ENCODE measurements at regions not wholly inside any gene's neighbourhood (a gene's known extent, or its start where the extent isn't known, plus 50 kb on each side); places are given as distances from the start of the nearest gene placed in this dataset.
"Not testable (repeated sequence)": the region's sequence is repeated elsewhere in the genome, so short reads cannot be mapped to it uniquely, and the experiment has no call there.

DNA sequence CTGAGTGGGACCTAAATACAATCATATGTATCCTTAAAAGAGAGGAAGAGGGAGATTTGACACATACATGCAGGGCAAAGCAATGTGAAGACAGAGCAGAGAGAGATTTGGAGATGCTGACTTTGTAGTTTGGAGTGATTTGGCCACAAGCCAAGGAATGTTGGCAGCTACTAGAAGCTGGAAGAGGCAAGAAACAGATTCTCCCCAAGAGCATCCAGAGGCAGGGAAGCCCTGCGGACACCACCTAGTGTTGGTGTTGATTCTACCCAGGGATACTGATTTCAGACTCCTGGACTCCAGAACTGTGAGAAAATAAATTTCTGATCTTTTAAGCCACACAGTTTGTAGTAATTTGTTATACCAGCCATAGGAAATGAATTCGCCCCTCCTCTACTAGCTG is 64.9 kb upstream of the OSMR start:
- intact Hi-C loops (cut with micrococcal nuclease): no loop called here

DNA sequence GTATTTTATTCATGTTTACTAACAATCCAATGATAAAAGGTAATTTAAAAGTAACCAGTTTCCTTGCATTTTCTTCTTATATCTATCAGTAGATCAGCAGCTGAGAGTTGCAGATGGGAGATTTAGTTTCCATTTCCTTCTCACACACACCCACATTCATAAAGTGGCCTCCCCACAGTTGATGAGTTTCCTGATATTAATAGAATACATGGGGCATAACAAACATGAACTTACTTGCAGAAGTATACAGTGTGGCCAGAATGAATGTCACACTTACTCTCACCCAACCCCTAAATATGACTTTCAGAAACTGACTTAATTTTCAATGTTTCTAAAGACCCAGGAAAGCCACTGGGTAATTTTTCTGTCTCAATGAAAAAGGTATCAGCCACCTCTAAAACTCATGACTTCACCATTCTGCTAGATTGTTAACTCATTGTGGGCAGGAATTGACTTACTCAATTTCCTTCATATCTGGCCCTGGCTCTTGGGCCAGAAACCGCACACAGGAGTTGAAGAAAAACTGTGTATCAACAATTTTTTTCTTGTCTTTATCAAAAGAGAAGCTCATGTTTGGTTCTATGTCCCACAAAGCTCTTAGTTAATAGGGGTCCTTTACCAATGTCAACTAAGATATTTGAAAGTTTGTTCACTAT is 63.5 kb upstream of the OSMR start:
- DNase-seq (ENCODE audit: low spot score): no peak
- no peak overlapping the region for H3K4me3 Mint-ChIP-seq
- no peaks in the 10 kb centered on the region for H3K4me1 Mint-ChIP-seq (ENCODE audit: low read depth)
- no peaks in the 10 kb centered on the region for H3K36me3 Mint-ChIP-seq (ENCODE audit: low read depth)
- H3K9me3 Mint-ChIP-seq: peaks cover 6% of the 10 kb centered on the region
- intact Hi-C loops (cut with micrococcal nuclease): no loop called here
- H3K27me3 Mint-ChIP-seq (ENCODE audit: insufficient read depth): peaks cover 5% of the 10 kb centered on the region
- H3K27ac Mint-ChIP-seq: no peak overlapping the region

More for the DNA sequence above, 64.9 kb upstream of the OSMR start:
- H3K36me3 Mint-ChIP-seq (ENCODE audit: low read depth): no peaks in the 10 kb centered on the region
- H3K27me3 Mint-ChIP-seq (ENCODE audit: insufficient read depth): peaks cover 7% of the 10 kb centered on the region
- DNase-seq (ENCODE audit: low spot score): no peak
- no peak overlapping the region for H3K27ac Mint-ChIP-seq
- H3K4me1 Mint-ChIP-seq (ENCODE audit: low read depth): no peaks in the 10 kb centered on the region
- no peak overlapping the region for H3K4me3 Mint-ChIP-seq
- peaks cover 4% of the 10 kb centered on the region for H3K9me3 Mint-ChIP-seq

DNA sequence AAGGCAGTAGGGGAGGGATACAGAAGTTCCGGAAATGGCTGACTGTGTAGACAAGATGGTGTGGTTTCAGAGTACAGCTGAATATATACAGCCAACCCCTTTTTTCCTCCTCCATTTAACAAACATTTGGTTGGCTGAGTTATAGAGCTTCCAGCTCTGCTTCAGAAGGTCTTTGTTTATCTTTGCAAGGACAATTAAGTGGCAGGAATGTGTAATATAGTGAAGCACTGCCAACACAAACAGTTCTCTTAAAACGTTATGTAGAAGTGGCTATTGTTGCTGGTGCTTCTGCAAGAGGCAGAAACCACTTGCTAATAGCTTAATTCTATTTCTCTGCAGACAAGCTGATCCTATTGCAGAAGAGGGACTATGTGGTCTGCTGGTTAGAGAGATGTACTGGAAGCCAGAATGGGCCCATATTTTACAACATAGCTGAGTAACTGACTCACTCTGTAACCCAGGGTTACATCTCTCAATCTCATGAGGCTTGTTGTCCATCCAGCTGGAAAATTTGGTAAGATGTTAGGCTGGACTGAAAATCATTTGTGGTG is 62.7 kb upstream of the OSMR start:
- Mint-ChIP-seq H3K36me3 (ENCODE audit: low read depth) (no peaks in the 10 kb centered on the region), H3K4me3 (no peak overlapping the region), H3K4me1 (ENCODE audit: low read depth) (no peaks in the 10 kb centered on the region), H3K9me3 (peaks cover 9% of the 10 kb centered on the region), H3K27ac (no peak overlapping the region), H3K27me3 (ENCODE audit: insufficient read depth) (peaks cover 5% of the 10 kb centered on the region)
- no peak for DNase-seq (ENCODE audit: low spot score)
- intact Hi-C loops (cut with micrococcal nuclease): no loop called here

DNA sequence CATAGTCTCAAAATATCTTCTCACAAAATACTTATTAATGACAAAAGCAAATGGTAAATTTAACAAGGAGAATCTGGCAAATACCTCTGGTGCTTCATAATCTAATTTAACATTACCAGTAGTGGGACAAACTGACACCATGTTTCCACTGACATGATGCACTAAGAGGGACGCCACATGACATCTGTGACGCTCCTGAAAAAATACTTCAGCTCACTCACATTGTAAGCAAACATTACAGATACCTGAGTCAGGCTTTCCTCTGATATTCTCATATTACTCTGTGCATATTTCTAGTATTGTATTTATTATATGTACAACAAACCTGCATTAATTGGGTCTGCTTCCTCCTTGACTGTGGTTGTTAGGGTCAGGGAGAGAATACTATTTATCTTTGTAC is 56.7 kb upstream of the OSMR start:
- intact Hi-C loops (cut with micrococcal nuclease): no loop called here
- no peak overlapping the region for H3K4me3 Mint-ChIP-seq
- no peaks in the 10 kb centered on the region for H3K36me3 Mint-ChIP-seq (ENCODE audit: low read depth)
- H3K27me3 Mint-ChIP-seq (ENCODE audit: insufficient read depth): peaks cover 5% of the 10 kb centered on the region
- no peak overlapping the region for H3K27ac Mint-ChIP-seq
- no peaks in the 10 kb centered on the region for H3K4me1 Mint-ChIP-seq (ENCODE audit: low read depth)
- H3K9me3 Mint-ChIP-seq: peaks cover 9% of the 10 kb centered on the region
- DNase-seq (ENCODE audit: low spot score): no peak

DNA sequence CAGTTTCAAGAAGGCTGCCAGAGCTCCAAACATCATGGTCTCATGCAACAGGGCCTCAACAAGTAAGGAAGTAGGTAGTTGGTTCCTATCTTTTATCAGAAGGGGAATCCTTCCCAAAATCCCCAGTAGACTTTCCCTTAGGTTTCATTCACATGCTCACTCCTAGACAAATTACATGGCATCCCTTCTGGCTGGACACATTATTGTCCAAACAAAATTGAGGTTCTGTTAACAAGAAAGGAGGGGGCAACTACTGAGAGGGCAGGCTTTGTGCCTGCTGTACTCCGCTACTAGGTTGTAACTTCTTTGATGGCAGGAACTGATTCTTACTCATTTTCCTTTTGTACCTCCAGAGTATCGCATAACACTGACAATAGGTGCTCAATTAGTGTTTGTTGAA is 56.0 kb upstream of the OSMR start:
- intact Hi-C loops (cut with micrococcal nuclease): no loop called here
- Mint-ChIP-seq H3K27me3 (ENCODE audit: insufficient read depth) (peaks cover 3% of the 10 kb centered on the region), H3K4me1 (ENCODE audit: low read depth) (no peaks in the 10 kb centered on the region), H3K9me3 (peaks cover 9% of the 10 kb centered on the region), H3K27ac (no peak overlapping the region), H3K36me3 (ENCODE audit: low read depth) (no peaks in the 10 kb centered on the region), H3K4me3 (no peak overlapping the region)
- no peak for DNase-seq (ENCODE audit: low spot score)

DNA sequence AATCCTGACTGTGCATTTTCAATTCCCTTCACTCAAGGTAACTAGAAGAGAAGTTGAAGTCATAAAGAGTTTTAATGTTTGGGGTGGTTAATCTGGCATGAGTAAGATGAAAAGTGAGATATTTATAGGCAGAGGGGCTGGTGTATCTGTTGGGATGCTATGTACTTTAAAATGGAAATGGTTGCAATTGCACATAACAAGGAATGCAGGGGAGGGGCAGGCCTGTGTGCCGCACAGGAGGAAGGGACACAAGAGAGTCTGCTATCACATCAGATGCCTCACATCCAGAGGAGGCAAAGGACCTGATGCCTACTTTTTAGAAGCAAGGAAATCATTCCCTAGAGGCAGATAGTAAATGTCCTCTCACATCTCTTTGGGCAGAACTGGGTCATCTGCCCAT is 55.5 kb upstream of the OSMR start:
- no peak overlapping the region for H3K27ac Mint-ChIP-seq

DNA sequence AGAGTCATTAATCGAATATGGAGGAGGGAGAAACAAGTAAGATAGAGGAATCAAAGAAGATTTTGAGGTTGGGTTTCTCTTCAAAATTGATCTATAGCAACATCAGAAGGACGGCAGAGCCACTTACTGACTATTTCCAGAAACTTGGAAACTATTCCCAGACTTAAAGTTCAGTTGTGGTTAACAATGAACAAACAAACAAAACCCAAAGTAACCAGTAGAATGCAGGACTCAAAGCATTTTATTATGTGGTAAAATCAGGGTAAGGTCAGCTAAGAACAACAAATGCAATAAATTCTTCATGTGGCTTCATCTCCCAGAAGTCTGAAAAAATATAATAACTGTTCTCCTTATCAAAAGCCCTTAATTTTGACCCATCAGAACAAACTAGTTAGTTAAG is 54.9 kb upstream of the OSMR start:
- Mint-ChIP-seq H3K4me1 (ENCODE audit: low read depth) (no peaks in the 10 kb centered on the region), H3K4me3 (no peak overlapping the region), H3K36me3 (ENCODE audit: low read depth) (no peaks in the 10 kb centered on the region), H3K27me3 (ENCODE audit: insufficient read depth) (no peaks in the 10 kb centered on the region), H3K9me3 (peaks cover 6% of the 10 kb centered on the region), H3K27ac (no peak overlapping the region)
- intact Hi-C loops (cut with micrococcal nuclease): no loop called here
- no peak for DNase-seq (ENCODE audit: low spot score)

More for the DNA sequence above, 55.5 kb upstream of the OSMR start:
- Mint-ChIP-seq H3K9me3 (peaks cover 9% of the 10 kb centered on the region), H3K36me3 (ENCODE audit: low read depth) (no peaks in the 10 kb centered on the region), H3K4me1 (ENCODE audit: low read depth) (no peaks in the 10 kb centered on the region), H3K27me3 (ENCODE audit: insufficient read depth) (peaks cover under 1% of the 10 kb centered on the region), H3K4me3 (no peak overlapping the region)
- intact Hi-C loops (cut with micrococcal nuclease): no loop called here
- no peak for DNase-seq (ENCODE audit: low spot score)

DNA sequence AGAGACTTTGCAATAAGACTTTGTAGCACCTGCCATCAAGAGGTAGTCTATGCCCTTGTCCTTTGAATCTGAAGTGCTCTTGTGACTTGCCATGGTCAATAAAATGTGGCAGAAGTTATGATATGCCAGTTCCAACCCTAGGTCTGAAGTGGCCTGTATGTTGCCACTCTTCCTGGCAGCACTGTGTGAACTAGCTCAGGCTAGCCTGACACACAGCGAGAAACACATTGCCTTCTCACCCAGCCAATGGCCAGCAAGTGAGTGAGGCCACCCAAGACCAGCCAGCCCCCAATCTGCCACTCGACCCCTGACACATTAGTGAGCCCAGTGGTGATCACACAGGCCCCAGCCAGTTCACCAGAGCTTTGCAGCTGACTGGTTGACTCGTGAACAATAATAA is 52.7 kb upstream of the OSMR start:
- Mint-ChIP-seq H3K27ac (no peak overlapping the region), H3K27me3 (ENCODE audit: insufficient read depth) (no peaks in the 10 kb centered on the region), H3K36me3 (ENCODE audit: low read depth) (no peaks in the 10 kb centered on the region), H3K9me3 (no peaks in the 10 kb centered on the region), H3K4me3 (no peak overlapping the region), H3K4me1 (ENCODE audit: low read depth) (no peaks in the 10 kb centered on the region)
- intact Hi-C loops (cut with micrococcal nuclease): no loop called here
- no peak for DNase-seq (ENCODE audit: low spot score)

DNA sequence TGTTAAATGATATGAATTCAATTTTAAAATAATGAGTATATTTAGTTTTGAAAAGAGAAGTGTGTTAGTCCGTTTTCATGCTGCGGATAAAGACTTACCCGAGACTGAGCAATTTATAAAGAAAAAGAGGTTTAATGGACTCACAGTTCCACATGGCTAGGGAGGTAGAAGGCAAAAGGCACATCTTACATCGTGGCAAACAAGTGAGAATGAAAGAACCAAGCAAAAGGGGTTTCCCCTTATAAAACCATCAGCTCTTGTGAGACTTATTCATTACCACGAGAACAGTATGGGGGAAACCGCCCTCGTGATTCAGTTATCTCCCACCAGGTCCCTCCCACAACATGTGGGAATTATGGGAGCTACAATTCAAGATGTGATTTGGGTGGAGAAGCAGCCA is 51.8 kb upstream of the OSMR start:
- H3K4me1 Mint-ChIP-seq (ENCODE audit: low read depth); H3K27me3 Mint-ChIP-seq (ENCODE audit: insufficient read depth); H3K27ac Mint-ChIP-seq; H3K36me3 Mint-ChIP-seq (ENCODE audit: low read depth); DNase-seq (ENCODE audit: low spot score); H3K9me3 Mint-ChIP-seq; intact Hi-C loops (cut with micrococcal nuclease); H3K4me3 Mint-ChIP-seq: not testable (repeated sequence)

DNA sequence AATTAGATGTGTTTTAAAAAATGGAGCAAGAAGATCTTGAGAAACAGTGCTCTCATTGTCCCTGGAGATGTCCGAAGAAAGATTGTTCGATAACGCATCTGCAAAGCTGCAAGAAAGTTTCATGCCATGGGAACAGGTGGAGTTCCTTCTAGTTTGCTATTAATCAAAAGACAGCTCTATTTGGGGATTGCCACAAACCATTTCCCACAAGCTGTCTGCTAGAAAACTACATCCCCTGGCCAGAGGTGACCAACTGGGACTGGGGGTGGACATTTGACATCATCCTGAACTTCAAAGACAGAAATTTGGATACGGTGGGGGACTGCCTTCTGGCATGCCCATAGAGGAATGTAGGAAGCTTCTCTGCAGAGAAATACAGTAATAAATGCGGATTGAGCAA is 50.8 kb upstream of the OSMR start:
- no peak overlapping the region for H3K4me3 Mint-ChIP-seq
- H3K27ac Mint-ChIP-seq: no peak overlapping the region
- intact Hi-C loops (cut with micrococcal nuclease): no loop called here
- H3K36me3 Mint-ChIP-seq (ENCODE audit: low read depth): no peaks in the 10 kb centered on the region
- DNase-seq (ENCODE audit: low spot score): no peak
- peaks cover 2% of the 10 kb centered on the region for H3K27me3 Mint-ChIP-seq (ENCODE audit: insufficient read depth)
- H3K4me1 Mint-ChIP-seq (ENCODE audit: low read depth): no peaks in the 10 kb centered on the region
- H3K9me3 Mint-ChIP-seq: no peaks in the 10 kb centered on the region

DNA sequence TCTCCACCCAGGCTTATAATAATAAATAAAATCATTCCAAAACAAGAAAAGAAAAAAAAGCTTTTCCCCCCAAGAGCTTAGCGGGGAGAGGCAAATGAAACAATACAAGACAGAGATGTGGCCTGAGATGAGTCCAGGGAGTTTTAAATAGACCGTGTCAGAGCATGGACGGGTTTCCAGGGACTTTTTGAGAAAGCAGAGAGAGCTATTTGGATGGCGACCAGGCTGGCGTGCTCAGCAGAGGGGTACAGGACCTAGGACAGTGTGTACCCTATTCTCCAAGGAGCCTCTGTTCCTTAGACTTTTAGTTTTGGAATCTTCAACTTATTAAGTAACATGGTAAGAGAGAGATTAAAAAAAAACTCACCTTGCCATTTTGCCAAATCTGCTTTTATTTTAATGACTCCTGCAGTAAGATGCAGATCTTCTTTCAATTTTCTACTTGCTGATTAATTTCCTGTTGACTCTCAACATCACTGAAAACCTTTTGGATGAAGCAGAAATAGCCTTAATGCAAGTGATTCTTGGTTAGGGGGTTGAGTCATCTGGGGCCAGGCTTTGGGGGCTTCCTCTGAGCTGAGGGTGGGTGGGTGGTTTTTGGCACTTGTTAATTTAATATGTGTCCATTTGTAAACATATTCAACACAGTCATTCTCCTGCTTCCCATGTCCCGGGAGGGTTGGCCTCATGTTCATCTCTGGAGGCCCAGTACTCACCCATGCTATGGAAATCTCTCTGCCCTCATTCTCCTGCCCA is 49.6 kb upstream of the OSMR start:
- no peak overlapping the region for H3K27ac Mint-ChIP-seq
- H3K4me1 Mint-ChIP-seq (ENCODE audit: low read depth): no peaks in the 10 kb centered on the region
- no peaks in the 10 kb centered on the region for H3K36me3 Mint-ChIP-seq (ENCODE audit: low read depth)
- DNase-seq (ENCODE audit: low spot score): no peak
- H3K27me3 Mint-ChIP-seq (ENCODE audit: insufficient read depth): peaks cover 2% of the 10 kb centered on the region
- intact Hi-C loops (cut with micrococcal nuclease): no loop called here
- no peaks in the 10 kb centered on the region for H3K9me3 Mint-ChIP-seq
- H3K4me3 Mint-ChIP-seq: no peak overlapping the region

Data from activated T-helper 1 cell treated with anti-CD3 and anti-CD28 coated beads, Interleukin-12 subunit alpha, Interleukin-12 subunit beta, Interleukin-2, Interleukin-4 antibody, amounts not matched to agents 30 ng/mL and 10 ng/mL and 1 ng/mL, durations not matched to agents 14 hours and 24 hours and 36 hours (primary cell).